ENCODE measurements at regions not wholly inside any gene's neighbourhood (a gene's known extent, or its start where the extent isn't known, plus 50 kb on each side); places are given as distances from the start of the nearest gene placed in this dataset.

DNA sequence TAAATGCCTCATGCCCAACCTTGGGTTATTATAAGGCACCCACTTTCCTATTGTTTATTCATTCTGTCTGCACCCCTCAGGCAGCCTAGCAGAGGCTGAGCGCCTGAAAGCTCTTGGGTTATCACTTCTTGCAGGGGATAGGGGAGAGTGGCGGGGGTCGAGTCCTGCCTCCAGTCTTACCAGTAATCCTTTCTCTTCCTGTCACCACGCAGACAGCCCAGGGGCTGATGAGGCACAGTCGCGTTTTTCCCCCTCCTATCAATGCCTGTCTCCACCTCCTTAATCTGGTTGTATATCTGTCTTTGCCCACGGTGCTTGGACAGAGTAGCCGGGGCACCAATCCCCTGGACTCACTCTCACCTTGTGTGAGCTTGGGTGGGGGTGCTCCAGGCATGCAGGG is 733.1 kb downstream of the MATN1 start:
- H3K4me1 ChIP-seq: no peaks in the 10 kb centered on the region
- no peaks in the 10 kb centered on the region for H3K9me3 ChIP-seq
- H3K27me3 ChIP-seq: no peaks in the 10 kb centered on the region
- H3K4me3 ChIP-seq (ENCODE audit: low read depth, low read length): no peak overlapping the region
- no peaks in the 10 kb centered on the region for H3K36me3 ChIP-seq
- TF ChIP-seq, protein P1, sequence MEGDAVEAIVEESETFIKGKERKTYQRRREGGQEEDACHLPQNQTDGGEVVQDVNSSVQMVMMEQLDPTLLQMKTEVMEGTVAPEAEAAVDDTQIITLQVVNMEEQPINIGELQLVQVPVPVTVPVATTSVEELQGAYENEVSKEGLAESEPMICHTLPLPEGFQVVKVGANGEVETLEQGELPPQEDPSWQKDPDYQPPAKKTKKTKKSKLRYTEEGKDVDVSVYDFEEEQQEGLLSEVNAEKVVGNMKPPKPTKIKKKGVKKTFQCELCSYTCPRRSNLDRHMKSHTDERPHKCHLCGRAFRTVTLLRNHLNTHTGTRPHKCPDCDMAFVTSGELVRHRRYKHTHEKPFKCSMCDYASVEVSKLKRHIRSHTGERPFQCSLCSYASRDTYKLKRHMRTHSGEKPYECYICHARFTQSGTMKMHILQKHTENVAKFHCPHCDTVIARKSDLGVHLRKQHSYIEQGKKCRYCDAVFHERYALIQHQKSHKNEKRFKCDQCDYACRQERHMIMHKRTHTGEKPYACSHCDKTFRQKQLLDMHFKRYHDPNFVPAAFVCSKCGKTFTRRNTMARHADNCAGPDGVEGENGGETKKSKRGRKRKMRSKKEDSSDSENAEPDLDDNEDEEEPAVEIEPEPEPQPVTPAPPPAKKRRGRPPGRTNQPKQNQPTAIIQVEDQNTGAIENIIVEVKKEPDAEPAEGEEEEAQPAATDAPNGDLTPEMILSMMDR (IDR thresholded peaks at IDR 0.05; ENCODE audit: low read depth, low read length): no peak
- DNase-seq: no peak

- H3K36me3 ChIP-seq: no peaks in the 10 kb centered on the region
- TF ChIP-seq, protein P1 (IDR thresholded peaks at IDR 0.05; ENCODE audit: low read depth, low read length): no peak
- no peaks in the 10 kb centered on the region for H3K27me3 ChIP-seq
Observed at GRCh38 chr1:29986986-29987385, 736.4 kb downstream of the MATN1 start.

GRCh38 chr1:29985606-29985945 is 737.8 kb downstream of the MATN1 start:
- Histone ChIP-seq H3K27me3 (no peaks in the 10 kb centered on the region), H3K36me3 (no peaks in the 10 kb centered on the region), H3K4me3 (ENCODE audit: low read depth, low read length) (no peak overlapping the region), H3K9me3 (no peaks in the 10 kb centered on the region), H3K4me1 (no peaks in the 10 kb centered on the region)
- TF ChIP-seq, protein P1 (IDR thresholded peaks at IDR 0.05; ENCODE audit: low read depth, low read length): no peak
- no peak for DNase-seq

More at GRCh38 chr1:29986986-29987385, 736.4 kb downstream of the MATN1 start:
- no peak for DNase-seq
- no peak overlapping the region for H3K4me3 ChIP-seq (ENCODE audit: low read depth, low read length)
- H3K9me3 ChIP-seq: no peaks in the 10 kb centered on the region
- no peaks in the 10 kb centered on the region for H3K4me1 ChIP-seq

- Histone ChIP-seq H3K9me3 (no peaks in the 10 kb centered on the region), H3K4me3 (ENCODE audit: low read depth, low read length) (no peak overlapping the region), H3K4me1 (no peaks in the 10 kb centered on the region), H3K27me3 (no peaks in the 10 kb centered on the region), H3K36me3 (no peaks in the 10 kb centered on the region)
- TF ChIP-seq, protein P1 (IDR thresholded peaks at IDR 0.05; ENCODE audit: low read depth, low read length): no peak
- no peak for DNase-seq
Observed at GRCh38 chr1:29984862-29985605, 738.4 kb downstream of the MATN1 start.

GRCh38 chr1:29984166-29984861 is 739.1 kb downstream of the MATN1 start:
- no peaks in the 10 kb centered on the region for H3K36me3 ChIP-seq
- TF ChIP-seq, protein P1 (IDR thresholded peaks at IDR 0.05; ENCODE audit: low read depth, low read length): no peak
- H3K27me3 ChIP-seq: no peaks in the 10 kb centered on the region
- no peaks in the 10 kb centered on the region for H3K9me3 ChIP-seq
- no peaks in the 10 kb centered on the region for H3K4me1 ChIP-seq
- no peak overlapping the region for H3K4me3 ChIP-seq (ENCODE audit: low read depth, low read length)
- no peak for DNase-seq

- H3K4me3 ChIP-seq (ENCODE audit: low read depth, low read length): no peak overlapping the region
- H3K4me1 ChIP-seq: no peaks in the 10 kb centered on the region
- no peak for DNase-seq
- no peaks in the 10 kb centered on the region for H3K36me3 ChIP-seq
- no peaks in the 10 kb centered on the region for H3K9me3 ChIP-seq
- TF ChIP-seq, protein P1 (IDR thresholded peaks at IDR 0.05; ENCODE audit: low read depth, low read length): no peak
- H3K27me3 ChIP-seq: no peaks in the 10 kb centered on the region
Observed at GRCh38 chr1:29983321-29983720, 740.1 kb downstream of the MATN1 start.
